ENCODE measurements at regions not wholly inside any gene's neighbourhood (a gene's known extent, or its start where the extent isn't known, plus 50 kb on each side); places are given as distances from the start of the nearest gene placed in this dataset.

DNA sequence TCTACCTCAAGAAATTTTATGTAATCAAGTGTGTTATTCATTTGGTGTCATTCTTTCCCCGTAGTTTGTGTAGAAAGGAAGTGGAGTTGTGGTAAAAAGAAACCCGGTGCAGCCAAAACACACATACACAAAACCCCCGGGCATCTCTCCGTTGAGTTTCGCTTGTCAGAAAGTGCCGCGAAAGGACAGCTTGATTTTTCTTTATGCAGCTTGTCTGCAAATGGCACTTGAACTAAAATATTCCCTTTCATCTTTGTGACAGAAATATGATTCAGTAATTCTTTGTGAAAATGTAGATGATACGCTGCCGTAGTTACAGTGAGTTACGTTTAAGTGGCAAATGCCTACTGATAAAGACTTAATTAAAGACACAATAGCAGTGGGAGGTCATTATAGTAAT lies 268.8 kb upstream of the SPRED2 start:
- TF ChIP-seq, protein P1, sequence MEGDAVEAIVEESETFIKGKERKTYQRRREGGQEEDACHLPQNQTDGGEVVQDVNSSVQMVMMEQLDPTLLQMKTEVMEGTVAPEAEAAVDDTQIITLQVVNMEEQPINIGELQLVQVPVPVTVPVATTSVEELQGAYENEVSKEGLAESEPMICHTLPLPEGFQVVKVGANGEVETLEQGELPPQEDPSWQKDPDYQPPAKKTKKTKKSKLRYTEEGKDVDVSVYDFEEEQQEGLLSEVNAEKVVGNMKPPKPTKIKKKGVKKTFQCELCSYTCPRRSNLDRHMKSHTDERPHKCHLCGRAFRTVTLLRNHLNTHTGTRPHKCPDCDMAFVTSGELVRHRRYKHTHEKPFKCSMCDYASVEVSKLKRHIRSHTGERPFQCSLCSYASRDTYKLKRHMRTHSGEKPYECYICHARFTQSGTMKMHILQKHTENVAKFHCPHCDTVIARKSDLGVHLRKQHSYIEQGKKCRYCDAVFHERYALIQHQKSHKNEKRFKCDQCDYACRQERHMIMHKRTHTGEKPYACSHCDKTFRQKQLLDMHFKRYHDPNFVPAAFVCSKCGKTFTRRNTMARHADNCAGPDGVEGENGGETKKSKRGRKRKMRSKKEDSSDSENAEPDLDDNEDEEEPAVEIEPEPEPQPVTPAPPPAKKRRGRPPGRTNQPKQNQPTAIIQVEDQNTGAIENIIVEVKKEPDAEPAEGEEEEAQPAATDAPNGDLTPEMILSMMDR (IDR thresholded peaks at IDR 0.05), result no peak
- no peak for TF ChIP-seq POLR2A (IDR thresholded peaks at IDR 0.05)

Measured in Peyer's patch (tissue), 4 donors.